HG03432 (cell line): ENCODE measurements at regions not wholly inside any gene's neighbourhood (a gene's known extent, or its start where the extent isn't known, plus 50 kb on each side); places are given as distances from the start of the nearest gene placed in this dataset.

Source experiments
- ATAC-seq: cut with Tn5 transposase; IDR thresholded peaks from one replicate; pipeline ENCODE4 v1.9.1; 2021; ENCODE audit warnings: mild to moderate bottlenecking, moderate library complexity; ENCODE audit not compliant: unreplicated experiment

GRCh38 chr12:111180426-111181142, 188.3 kb downstream of the PHETA1 start:
- no peak for ATAC-seq

DNA sequence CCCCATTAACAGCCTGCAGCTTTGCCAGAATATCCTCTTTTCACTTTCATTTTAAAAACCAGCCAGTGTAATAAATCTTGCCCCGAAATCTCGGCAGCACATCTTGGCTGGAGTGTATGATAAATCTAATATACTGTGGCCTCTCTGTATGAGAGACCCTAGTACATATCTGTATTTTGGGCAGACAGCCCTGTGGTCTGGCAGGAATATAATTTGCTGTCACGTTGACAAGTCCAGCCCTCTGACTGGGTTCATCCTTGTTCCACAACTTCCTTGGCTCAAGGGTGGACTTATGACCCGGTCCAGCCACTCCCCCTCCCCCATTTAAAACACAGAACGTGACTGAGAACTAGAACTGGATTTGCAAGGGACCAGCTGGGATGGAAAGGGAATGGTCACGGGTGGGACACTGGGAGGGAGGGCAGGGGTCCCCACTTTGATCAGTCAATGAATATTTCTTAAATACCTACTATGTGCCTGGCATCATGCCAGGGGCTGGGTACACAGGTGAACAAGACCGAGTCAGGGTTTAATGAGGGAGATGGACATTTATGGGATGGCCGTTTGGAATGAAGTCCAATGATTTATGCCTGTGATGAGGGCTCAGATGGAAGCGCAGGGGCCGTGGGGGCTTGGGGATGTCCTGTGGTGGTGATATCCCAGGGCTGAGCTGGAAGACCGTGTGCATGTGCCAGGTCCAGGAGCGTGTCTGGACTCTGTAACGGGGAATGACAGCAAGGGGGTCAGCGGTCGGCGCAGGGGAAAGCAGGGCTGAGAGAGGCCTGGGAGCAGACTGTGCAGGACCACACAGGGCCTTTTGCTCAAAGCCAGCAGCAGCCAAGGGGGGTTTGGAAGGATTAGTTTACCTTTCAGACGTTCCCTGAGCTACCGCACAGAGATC, 190.5 kb downstream of the PHETA1 start:
- ATAC-seq, result no peak

DNA sequence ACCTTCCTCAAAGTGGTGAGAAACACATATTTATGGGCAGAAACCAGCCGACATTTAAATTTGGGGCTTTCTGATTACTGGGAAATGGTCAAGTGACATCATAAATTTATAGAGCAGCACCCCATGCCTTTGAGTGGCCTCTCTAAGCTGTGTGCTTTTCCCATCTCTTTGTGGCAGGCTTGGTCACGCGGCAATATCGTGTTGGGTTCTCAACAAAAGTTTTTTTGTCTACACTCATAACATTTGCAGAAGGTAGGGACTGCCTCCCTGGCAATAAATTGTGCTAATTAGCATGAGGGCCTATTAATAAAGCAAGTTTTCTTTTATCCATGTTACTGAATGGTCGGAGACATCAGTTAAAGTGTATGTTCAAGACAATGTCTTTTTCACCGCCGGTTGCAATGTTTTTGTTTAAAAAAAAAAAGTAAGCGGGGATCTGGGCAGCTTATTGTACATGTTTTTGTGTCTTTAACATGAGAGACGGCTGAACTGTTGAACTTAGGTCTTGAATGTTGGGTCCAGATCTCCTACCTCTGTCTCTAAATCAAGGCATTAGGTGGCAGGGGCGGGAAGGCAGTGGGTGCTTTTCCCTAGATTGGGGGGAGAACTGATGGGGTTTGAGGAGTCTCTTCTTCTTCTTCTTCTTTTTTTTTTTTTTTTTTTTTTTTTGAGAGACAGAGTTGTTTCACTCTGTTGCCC, 193.3 kb downstream of the PHETA1 start:
- no peak for ATAC-seq

- ATAC-seq, result no peak
Measured at GRCh38 chr12:111174961-111175345, 193.9 kb downstream of the PHETA1 start.

GRCh38 chr12:111174251-111174960, 194.5 kb downstream of the PHETA1 start:
- ATAC-seq, result no peak

DNA sequence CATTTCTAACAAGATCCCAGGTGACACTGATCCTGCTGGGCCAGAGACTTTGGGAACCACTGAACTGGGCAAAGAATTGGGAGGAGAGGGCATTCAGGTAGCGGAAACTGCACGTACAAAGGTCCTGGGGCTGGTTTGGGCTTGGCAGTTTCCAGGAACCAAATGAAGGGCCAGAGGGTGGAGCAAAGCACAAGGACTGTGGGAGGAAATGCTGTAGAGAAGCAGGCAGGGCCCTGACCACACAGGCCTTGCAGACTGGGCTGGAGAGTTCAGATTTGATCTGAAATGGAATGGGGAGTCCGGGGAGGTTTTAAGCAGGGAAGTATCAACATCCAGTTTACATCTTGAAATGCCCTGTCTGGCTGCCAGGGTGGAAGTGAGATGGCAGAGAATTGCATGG, 195.1 kb downstream of the PHETA1 start:
- no peak for ATAC-seq

DNA sequence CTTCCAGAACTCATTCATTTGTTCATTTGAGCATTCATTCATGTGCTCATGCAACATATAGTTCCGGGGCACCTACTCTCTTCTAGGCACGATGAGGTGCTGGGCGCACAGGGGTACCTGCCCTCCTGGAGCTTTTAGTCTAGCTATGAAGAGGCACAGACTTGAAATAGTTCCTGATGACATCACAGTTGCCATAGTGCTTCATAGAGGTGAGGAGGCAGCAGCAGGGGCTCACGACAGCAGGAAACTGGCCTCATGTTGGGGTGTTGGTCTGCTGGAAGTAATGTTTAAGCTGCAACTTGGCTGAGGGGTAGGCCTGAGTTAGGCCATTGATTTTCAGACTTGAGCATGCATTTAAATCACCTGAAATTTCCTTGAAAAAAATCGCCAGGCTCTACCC, 195.5 kb downstream of the PHETA1 start:
- ATAC-seq, result no peak

GRCh38 chr12:111172786-111173185, 196.1 kb downstream of the PHETA1 start:
- ATAC-seq, result no peak

DNA sequence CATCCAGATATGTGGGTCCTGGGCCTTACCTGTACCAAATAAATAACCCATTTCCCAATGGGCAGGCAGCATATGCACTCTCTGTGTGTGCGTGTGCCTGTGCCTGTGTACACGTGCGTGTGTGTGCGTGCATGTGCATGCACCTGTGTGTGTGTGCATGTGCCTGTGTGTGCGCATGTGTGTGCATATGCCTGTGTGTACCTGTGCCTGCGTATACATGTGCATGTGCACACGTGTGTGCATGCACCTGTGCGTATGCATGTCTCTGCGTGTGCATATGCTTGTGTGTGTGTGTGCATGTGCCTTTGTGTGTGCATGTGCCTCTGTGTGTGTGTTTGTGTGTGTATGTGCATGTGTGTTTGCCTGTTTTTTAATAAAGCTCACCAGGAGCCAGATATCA, 197.1 kb downstream of the PHETA1 start:
- no peak for ATAC-seq

DNA sequence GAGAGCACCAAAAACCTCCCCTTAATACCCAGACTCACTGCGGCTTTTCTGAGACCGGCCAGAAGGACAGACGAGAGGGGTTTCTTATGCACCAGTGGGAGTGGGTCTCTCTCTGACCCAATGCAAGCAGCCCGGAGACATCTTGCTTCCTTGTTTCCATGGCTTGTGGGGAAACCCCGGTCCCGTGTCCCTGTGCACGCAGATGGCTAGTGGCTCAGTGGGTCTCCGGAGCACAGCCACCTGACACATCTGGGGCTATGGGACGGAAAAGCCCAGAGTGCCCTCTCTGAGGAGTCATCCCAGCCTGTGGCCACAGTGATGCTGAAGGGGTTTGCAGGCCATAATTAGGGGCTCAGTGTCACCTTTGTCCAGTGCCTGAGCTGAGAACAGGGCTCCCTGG, 197.6 kb downstream of the PHETA1 start:
- no peak for ATAC-seq

GRCh38 chr12:111170543-111170942, 198.4 kb downstream of the PHETA1 start:
- no peak for ATAC-seq

DNA sequence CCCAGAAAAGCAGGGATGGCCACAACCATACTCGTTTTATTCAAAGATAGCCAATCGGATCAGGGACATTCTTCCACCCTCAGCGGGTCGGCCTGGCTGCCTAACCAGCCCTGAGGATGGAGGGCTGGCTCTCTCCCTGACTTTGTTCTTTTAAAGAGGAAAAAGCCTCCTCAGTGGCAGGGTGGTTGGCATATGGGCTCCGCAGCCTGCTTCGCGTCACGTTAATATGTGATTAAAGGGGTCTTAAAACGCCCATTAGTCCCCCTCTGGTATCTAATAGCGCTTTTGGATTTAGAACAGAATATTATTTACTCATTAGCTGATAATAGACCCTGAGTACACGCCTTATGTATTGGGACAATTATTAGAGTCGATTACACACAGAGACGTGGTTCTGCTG, 199.4 kb downstream of the PHETA1 start:
- ATAC-seq, result no peak

- no peak for ATAC-seq
Measured at GRCh38 chr12:111169032-111169431, 199.9 kb downstream of the PHETA1 start.

DNA sequence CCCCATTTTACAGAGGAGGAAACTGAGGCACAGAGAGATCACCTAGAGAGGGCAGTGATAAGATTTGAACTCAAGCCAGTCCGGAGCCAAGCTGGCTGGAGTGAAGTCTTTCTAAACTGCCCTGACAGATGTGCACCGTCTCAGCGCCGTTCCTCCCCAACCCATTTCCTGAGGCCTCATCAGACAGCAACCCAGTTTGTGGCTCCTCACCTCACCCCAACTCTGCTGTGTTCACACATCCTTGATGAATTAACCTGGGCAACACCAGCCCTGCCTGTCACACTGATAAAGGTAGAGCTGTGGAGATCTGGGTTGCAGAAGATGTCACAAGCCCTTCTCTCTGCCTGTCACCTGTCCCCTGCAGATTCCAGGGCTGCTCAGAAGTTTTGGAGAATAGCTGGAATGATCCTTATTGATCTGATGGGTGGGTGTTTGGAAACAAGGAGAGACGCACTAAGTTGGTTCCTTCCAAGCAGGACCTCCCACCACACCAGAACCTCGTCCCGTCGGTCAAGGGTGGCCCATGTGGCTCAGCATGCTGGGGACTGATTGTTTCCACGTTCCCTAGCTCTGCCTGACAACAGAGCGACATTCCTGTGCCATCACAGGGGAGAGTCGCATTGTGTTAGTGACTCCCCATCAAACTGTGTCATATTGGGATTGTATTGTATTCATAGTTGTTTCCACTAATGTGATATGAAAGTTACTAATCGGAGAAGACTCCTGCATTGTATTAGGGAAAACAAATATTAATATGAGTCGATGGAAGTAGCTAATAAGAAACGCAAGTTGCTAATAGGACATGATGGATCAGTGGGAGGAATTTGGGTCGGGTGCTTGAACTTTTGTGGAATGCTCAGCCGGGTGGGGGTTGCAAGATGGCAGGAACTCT, 200.6 kb downstream of the PHETA1 start:
- ATAC-seq, result no peak

- no peak for ATAC-seq
Measured at GRCh38 chr12:111166779-111167540, 201.9 kb downstream of the PHETA1 start.

DNA sequence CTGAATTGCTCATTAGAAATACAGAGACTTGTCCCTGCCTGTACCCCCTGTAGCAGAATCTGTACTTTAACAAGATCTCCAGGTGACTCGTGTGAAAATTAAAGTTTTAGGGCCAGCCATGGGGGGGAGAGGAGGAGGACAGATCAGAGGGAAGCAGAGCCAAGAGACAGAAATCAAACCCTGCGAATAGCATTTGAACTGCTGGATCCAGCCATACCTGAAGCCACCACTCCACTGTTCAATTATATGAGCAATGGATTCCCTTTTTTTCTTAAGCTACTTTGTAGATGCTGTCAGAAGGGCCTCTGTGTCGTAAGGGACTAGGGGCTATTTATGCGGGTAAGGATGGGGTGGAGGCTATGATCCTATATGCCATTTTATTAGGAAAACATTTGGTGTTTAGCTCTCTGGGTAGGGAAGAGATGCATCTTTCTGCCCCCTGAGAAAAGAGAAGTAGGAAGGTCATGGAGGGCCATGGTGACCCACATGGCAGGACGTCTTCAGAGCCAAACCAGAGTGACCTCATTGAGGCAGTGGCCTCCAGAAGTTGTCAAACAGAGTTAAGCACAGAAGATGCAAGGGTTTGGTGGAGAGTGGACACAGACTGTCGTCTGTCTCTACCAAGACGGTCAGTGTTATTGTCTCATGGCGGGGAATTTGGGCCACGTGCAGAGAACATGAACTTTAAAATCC, 203.9 kb downstream of the PHETA1 start:
- ATAC-seq, result no peak

GRCh38 chr12:111163422-111163821, 205.5 kb downstream of the PHETA1 start:
- ATAC-seq, result no peak

DNA sequence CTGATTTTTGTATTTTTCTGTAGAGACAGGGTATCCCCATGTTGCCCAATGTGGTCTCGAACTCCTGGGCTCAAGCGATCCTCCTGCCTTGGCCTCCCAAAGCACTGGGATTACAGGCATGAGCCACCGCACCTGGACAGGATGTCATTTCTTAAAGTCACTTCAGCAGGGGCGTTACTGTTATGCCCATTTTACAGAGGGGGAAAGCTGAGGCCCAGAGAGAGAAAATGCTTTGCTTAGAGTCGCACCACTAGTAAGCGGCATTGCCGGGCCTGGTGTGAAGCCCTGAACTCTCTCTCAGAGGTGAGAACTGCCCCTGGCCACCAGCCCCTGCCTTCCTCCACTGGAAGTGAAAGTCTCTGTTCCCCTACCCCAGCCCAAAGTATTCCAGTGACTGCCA, 207.0 kb downstream of the PHETA1 start:
- ATAC-seq, result no peak
